ENCODE measurements at regions not wholly inside any gene's neighbourhood (a gene's known extent, or its start where the extent isn't known, plus 50 kb on each side); places are given as distances from the start of the nearest gene placed in this dataset.

- TF ChIP-seq EZH2 (IDR thresholded peaks at IDR 0.05; ENCODE audit: insufficient read depth, poor library complexity, severe bottlenecking) (no peak), EZH2phosphoT487 (IDR thresholded peaks at IDR 0.05; ENCODE audit: insufficient read depth, low read depth) (no peak)
These were observed 286.1 kb downstream of the IRS2 start for GRCh38 chr13:109500146-109500773.
